HG03439 (cell line): ENCODE measurements at regions not wholly inside any gene's neighbourhood (a gene's known extent, or its start where the extent isn't known, plus 50 kb on each side); places are given as distances from the start of the nearest gene placed in this dataset.
"Not testable (repeated sequence)": the region's sequence is repeated elsewhere in the genome, so short reads cannot be mapped to it uniquely, and the experiment has no call there.

ENCODE experiments used
- ATAC-seq: cut with Tn5 transposase; IDR thresholded peaks from one replicate; pipeline ENCODE4 v1.9.1; 2021; ENCODE audit warnings: mild to moderate bottlenecking, moderate library complexity; ENCODE audit not compliant: unreplicated experiment

- no peak for ATAC-seq
Observed at GRCh38 chr11:81222491-81222890, 1511.2 kb downstream of the FAM181B start.

GRCh38 chr11:81220146-81220895 is 1513.3 kb downstream of the FAM181B start:
- ATAC-seq, result no peak

- ATAC-seq, result no peak
Observed at GRCh38 chr11:81219661-81220060, 1514.0 kb downstream of the FAM181B start.

- ATAC-seq, result no peak
Observed at GRCh38 chr11:81218440-81218839, 1515.2 kb downstream of the FAM181B start.

- ATAC-seq, result no peak
Observed at GRCh38 chr11:81211050-81211449, 1522.6 kb downstream of the FAM181B start.

- ATAC-seq, result no peak
Observed at GRCh38 chr11:81207421-81208054, 1526.1 kb downstream of the FAM181B start.

GRCh38 chr11:81203876-81204275 is 1529.8 kb downstream of the FAM181B start:
- no peak for ATAC-seq

GRCh38 chr11:81197396-81197795 is 1536.3 kb downstream of the FAM181B start:
- ATAC-seq, result no peak

GRCh38 chr11:81192516-81192915 is 1541.1 kb downstream of the FAM181B start:
- no peak for ATAC-seq

GRCh38 chr11:81190546-81190945 is 1543.1 kb downstream of the FAM181B start:
- ATAC-seq, result no peak

GRCh38 chr11:81187033-81187432 is 1546.6 kb downstream of the FAM181B start:
- not testable (repeated sequence) for ATAC-seq

- ATAC-seq, result no peak
Observed at GRCh38 chr11:81174646-81175330, 1558.9 kb downstream of the FAM181B start.

- ATAC-seq, result no peak
Observed at GRCh38 chr11:81165164-81165563, 1568.5 kb downstream of the FAM181B start.

- ATAC-seq, result no peak
Observed at GRCh38 chr11:81159900-81160299, 1573.8 kb downstream of the FAM181B start.

GRCh38 chr11:81135570-81135969 is 1598.1 kb downstream of the FAM181B start:
- ATAC-seq, result no peak

GRCh38 chr11:81129618-81130017 is 1604.0 kb downstream of the FAM181B start:
- ATAC-seq, result no peak

- no peak for ATAC-seq
Observed at GRCh38 chr11:81112718-81113117, 1620.9 kb downstream of the FAM181B start.

- no peak for ATAC-seq
Observed at GRCh38 chr11:81104051-81104450, 1629.6 kb downstream of the FAM181B start.

- no peak for ATAC-seq
Observed at GRCh38 chr11:81098471-81098870, 1635.2 kb downstream of the FAM181B start.

- ATAC-seq, result no peak
Observed at GRCh38 chr11:81092522-81092921, 1641.1 kb downstream of the FAM181B start.

GRCh38 chr11:81089242-81089641 is 1644.4 kb downstream of the FAM181B start:
- no peak for ATAC-seq

GRCh38 chr11:81080476-81080875 is 1639.6 kb upstream of the TENM4 start:
- ATAC-seq, result no peak
